GM21390 (cell line): ENCODE measurements at regions not wholly inside any gene's neighbourhood (a gene's known extent, or its start where the extent isn't known, plus 50 kb on each side); places are given as distances from the start of the nearest gene placed in this dataset.
"Not testable (repeated sequence)": the region's sequence is repeated elsewhere in the genome, so short reads cannot be mapped to it uniquely, and the experiment has no call there.

Source experiments
- ATAC-seq: cut with Tn5 transposase; IDR thresholded peaks from one replicate; pipeline ENCODE4 v1.9.1; 2021; ENCODE audit not compliant: unreplicated experiment

DNA sequence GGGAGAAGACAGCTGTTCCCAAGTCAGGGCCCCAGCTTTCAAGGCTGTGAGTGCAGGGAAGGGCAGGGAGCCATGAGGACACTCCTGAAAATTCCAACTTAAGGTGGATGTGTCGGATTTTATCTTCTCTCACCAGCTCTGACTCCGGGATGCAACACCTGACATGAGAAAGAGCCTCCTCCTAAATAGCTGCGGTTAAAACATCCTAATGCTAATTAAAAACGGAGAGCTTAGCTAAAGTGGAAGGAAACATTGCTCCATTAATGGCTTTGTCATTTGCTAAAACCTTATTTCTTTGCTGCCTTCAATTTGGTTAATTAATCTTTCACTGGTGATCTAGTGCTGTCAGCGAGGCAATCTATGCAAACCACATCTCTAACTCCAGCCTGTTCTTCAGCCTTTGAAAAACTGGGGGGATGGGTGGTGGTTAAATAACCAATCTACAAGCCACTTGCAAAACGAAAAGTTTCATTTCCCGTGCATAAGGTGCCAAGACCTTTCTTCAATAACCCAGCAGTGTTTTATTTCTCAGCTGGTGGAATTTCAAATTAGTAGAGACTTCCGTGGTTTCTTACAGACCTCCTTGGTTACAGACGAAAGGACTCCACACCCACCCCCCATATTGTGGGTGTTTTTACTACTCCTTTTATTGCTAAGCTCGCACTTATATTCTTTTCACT, 379.6 kb downstream of the MLLT3 start:
- ATAC-seq = peak; percentile 94

DNA sequence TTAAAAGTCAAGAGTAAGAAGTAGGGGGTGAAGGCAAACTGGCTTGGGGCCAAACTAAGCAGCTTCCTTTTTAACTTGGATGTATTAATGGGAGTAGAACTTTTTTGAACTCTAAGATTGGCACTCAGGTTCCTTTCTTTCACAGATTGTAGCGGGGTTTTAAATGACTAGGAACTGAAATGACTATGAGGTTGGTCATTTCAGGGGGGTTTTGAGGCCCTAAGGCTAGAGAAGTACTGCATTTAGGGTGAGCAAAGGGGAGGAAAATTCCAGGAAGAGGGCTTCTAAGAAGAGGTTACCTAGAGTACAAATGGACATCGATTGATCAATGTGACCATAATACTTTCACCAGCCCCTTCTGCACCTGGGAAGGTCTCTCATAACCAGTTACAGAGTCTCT, 381.8 kb downstream of the MLLT3 start:
- ATAC-seq = no peak

DNA sequence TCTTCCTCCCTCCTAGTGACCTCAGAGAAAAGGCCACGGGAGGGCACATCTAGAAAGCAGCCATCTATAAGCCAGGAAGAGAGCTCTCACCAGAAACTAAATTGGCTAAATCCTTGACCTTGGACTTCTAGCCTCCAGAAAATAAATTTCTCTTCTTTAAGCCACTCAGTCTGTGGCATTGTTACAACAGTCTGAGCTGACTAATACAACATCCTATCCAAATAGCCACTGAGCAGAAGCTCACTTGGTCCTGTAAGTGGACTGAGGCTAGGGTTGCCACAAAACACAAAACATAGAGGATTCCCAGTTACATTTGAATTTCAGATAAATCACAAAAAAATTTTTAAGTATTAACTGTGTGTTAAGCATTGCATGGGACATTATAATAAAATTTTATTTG, 383.4 kb downstream of the MLLT3 start:
- no peak for ATAC-seq

DNA sequence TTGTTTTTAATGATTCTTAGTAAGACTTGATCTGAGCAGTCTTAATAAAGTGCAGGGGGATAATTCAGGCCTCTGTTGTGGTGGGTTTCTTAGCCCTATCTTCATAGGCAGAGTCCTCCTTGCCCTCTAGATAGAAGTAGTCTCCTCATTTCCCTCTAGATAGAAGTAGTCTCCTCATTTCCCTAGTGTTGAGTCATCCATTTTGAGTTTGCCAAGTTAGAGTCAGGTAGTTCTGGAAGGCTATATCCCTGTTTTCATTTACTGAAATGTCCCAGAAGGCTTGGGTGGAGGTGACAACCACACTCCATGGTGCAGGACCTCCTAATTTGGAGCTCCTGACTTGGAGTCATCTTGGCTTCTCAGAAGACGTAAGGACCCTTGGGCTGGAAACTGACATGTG, 384.6 kb downstream of the MLLT3 start:
- no peak for ATAC-seq

- ATAC-seq = no peak
Measured at GRCh38 chr9:20236676-20237075, 385.6 kb downstream of the MLLT3 start.

- not testable (repeated sequence) for ATAC-seq
Measured at GRCh38 chr9:20235206-20235605, 387.1 kb downstream of the MLLT3 start.

DNA sequence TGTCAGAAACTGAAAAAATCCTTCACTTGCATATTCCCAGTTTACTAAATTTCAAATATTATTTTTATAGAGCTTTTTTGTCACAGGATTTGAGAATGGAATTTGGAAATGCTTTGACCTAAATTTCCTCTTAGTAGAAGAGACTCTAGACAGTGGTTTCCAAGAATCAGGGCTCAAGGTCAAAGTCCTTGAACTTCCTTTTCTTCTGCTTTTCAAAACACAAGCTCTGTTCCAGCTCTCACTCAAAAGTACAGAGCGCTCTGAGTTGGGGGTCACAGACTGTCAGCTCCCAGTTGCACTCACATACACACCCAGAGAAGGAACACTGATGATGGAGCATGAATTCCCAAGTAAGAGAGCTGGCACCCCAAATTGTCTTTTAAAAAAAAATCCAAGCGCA, 394.2 kb downstream of the MLLT3 start:
- ATAC-seq = no peak

DNA sequence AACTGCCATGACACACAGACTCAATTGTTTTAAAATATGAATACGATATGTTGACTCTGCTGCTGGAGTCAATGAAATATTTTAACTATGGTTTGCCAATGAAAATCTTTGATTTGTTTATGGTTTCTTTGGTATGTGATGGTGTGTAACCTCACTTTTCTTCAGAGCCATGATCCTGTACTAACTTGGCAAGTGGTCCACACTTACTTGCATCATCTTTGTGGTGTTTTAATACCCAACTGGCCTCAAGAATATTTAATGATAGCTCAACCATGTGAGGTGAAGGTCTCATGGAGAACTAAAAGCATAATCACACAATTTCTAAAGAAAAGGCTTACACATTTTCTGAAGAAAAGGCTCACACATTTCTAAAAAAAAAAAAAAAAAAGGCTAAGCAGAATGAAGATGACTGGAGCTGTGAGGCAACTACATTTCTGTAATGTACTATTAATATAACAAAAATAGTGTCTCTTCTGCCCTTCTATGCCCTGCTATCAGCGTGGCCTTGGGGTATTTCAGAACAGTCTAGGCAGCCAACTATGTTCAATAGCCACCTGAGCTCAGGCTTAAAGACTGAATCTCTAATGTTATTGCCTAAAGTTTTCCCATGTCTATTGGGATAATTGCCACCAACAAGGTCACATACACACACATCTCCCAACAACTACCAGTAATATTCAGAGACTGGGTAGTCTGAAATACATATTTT, 395.0 kb downstream of the MLLT3 start:
- ATAC-seq = no peak

DNA sequence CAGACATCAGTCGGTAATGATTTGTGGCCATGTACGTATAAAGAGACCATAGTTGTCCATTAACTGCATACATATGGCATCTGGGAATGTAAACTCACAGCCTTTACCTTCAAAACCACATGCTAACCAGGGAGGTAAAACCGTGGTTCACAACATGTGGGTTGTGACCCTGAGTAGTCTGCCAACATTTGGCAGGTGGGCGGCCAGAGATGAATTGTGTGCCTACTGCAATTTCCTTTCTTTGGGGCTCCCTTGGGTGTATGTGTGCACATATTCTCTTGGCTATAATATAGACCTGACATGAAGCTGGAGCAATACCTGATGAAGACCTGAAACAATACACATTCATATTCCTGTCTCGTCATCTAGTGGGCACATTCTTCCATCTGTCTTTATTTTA, 396.0 kb downstream of the MLLT3 start:
- no peak for ATAC-seq

- no peak for ATAC-seq
Measured at GRCh38 chr9:20225826-20226225, 396.5 kb downstream of the MLLT3 start.

- ATAC-seq = no peak
Measured at GRCh38 chr9:20224756-20225155, 397.5 kb downstream of the MLLT3 start.

- ATAC-seq = no peak
Measured at GRCh38 chr9:20220286-20220685, 402.0 kb downstream of the MLLT3 start.

DNA sequence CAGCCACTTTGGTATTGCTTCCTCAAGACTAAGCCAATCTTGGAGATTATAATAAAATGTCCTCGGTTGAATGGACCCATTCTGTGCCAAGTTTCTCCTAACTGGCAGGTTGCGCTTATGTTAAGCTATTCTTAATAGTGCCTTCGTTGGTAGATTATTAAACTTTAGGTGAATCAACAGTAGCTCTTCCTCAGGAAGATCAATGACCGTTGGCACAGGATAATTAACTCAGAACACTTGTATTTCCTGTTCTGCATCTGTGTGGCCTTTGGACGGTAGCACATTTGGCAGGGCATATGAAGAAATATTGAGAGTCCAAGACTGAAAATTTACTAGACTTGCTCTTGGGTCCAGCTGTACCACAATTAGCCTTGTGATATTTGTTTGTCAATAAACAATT, 402.9 kb downstream of the MLLT3 start:
- no peak for ATAC-seq

GRCh38 chr9:20217596-20217995, 404.7 kb downstream of the MLLT3 start:
- ATAC-seq = no peak

- ATAC-seq = no peak
Measured at GRCh38 chr9:20216438-20216837, 405.9 kb downstream of the MLLT3 start.

DNA sequence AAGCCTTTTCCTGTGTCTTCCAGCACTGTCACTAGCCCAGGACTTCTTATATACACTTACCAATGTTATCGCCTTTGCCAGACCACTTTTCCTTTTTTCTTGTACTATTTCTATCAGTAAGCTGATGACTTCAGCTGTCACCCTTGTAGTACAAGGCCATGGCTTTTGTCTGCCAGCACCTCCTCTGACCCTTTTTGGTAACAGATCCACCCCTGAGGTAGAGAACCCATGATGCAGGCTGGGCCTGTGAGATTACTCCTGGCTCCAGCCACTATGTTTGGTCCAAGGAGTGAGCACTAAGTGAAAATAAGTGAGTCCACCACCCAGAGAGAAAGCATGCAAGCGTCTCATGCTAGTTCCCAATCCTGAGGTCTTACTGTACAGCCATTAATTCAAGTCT, 406.7 kb downstream of the MLLT3 start:
- ATAC-seq = no peak

DNA sequence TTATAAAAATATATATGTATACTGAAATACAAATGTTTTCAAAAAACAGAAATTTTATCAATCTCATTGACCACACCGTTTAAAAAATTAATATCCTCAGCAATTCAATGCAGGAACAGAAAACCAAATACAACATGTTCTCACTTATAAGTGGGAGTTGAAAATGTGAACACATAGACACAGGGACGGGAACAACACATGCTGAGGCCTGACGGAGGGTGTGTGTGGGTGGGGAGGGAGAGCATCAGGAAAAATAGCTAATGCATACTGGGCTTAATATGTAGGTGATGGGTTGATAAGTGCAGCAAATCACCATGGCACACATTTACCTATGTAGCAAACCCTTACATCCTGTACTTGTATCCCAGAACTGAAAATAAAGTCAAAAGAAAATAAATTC, 409.5 kb downstream of the MLLT3 start:
- ATAC-seq = no peak

GRCh38 chr9:20209391-20210340, 412.6 kb downstream of the MLLT3 start:
- ATAC-seq = no peak

GRCh38 chr9:20208961-20209371, 413.3 kb downstream of the MLLT3 start:
- no peak for ATAC-seq

DNA sequence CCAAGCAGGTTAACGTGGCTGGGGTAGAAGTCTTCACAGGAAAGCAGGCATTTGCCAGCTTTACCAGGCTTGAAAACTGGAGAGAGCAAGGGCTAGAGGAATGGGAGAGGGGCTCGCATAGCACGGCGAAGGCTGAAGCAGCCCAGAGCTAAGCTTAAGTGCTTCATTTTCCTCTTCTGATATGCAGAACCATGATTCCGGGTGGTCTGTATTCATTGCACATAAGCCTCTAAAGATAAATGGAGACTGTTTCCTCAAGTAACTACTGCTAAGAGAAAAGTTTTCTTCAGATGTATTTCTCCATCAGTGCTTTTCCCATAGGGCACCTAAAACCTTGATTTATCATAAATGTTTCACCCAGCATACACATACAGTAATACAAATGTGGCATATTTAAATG, 414.1 kb downstream of the MLLT3 start:
- no peak for ATAC-seq

- no peak for ATAC-seq
Measured at GRCh38 chr9:20207176-20207575, 415.1 kb downstream of the MLLT3 start.

- no peak for ATAC-seq
Measured at GRCh38 chr9:20205821-20206220, 416.5 kb downstream of the MLLT3 start.
